Stimulated activated CD8-positive, alpha-beta memory T cell treated with anti-CD3 and anti-CD28 coated beads, Interleukin-4, amount 100 ng/mL, for 48 hours (primary cell): ENCODE measurements at regions not wholly inside any gene's neighbourhood (a gene's known extent, or its start where the extent isn't known, plus 50 kb on each side); places are given as distances from the start of the nearest gene placed in this dataset.

Experiments used
- DNase-seq: peaks from one replicate; pipeline ENCODE4 v3.0.0-alpha.2; 2020

- no peak for DNase-seq
Observed at GRCh38 chr9:32334112-32334511, 50.3 kb upstream of the ACO1 start.
